ENCODE measurements at regions not wholly inside any gene's neighbourhood (a gene's known extent, or its start where the extent isn't known, plus 50 kb on each side); places are given as distances from the start of the nearest gene placed in this dataset.

DNA sequence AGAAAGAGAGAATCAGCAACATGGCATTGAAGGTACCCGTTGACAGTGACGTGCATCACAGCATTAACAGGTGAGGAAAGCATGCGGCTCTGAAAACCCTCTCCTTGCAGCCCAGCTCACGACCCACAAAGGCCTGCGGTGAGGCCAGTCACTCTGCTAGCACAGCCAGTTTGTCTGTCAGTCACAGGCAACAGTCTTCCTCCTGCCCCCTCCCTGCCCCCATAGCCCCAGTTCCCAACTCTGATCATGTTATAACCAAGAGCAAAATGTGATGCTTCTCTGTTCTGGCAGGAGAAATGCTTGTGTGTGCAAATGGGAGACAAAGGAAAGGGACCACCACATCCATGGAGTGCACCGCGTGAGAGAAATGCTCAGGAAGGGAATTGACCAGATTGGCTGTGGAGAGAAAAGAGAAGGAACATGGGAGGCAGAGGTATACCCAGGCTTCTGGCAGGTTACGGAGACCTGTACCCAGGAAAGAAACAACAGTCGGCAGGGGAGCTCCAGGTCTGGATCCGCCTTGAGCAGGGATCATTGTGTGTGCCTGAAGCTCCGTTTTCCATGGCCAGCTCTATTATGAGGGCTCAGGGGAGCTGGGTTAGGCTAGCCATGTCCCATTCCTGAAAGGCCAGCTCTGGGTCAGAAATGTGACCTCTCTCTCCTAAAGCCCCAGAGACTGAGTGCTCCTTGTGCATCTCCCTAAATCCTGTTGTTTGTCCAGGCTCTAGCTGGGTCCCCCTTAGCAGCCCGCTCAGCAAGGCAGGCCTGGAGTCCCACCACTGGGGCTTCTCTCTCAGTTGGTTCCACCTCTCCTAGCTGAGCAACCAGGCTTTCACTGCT lies 139.7 kb upstream of the MAMLD1 start:
- TF ChIP-seq, protein P1, sequence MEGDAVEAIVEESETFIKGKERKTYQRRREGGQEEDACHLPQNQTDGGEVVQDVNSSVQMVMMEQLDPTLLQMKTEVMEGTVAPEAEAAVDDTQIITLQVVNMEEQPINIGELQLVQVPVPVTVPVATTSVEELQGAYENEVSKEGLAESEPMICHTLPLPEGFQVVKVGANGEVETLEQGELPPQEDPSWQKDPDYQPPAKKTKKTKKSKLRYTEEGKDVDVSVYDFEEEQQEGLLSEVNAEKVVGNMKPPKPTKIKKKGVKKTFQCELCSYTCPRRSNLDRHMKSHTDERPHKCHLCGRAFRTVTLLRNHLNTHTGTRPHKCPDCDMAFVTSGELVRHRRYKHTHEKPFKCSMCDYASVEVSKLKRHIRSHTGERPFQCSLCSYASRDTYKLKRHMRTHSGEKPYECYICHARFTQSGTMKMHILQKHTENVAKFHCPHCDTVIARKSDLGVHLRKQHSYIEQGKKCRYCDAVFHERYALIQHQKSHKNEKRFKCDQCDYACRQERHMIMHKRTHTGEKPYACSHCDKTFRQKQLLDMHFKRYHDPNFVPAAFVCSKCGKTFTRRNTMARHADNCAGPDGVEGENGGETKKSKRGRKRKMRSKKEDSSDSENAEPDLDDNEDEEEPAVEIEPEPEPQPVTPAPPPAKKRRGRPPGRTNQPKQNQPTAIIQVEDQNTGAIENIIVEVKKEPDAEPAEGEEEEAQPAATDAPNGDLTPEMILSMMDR (IDR thresholded peaks at IDR 0.05; ENCODE audit: poor library complexity), result no peak
- TF ChIP-seq EZH2 (IDR thresholded peaks at IDR 0.05; ENCODE audit: borderline replicate concordance), result no peak
